Fibroblast of lung (primary cell): ENCODE measurements at regions not wholly inside any gene's neighbourhood (a gene's known extent, or its start where the extent isn't known, plus 50 kb on each side); places are given as distances from the start of the nearest gene placed in this dataset.

Experiments used
- CTCF ChIP-seq, 2 donors: IDR thresholded peaks in 1 of 2; conservative IDR thresholded peaks in 1 of 2; 1 replicate in 1 of 2; 2 replicates in 1 of 2; pipeline ENCODE4 v1.5.1; 2011 to 2012; ENCODE audit warnings: low read length in 2 of 2, control low read depth in 1 of 2, inconsistent platforms in 1 of 2, low read depth in 1 of 2, mild to moderate bottlenecking in 1 of 2
- EZH2 ChIP-seq: IDR thresholded peaks from 2 replicates; pipeline ENCODE4 v1.5.1; 2012; ENCODE audit warnings: low read length, control low read depth, mild to moderate bottlenecking; ENCODE audit errors: missing control alignments

DNA sequence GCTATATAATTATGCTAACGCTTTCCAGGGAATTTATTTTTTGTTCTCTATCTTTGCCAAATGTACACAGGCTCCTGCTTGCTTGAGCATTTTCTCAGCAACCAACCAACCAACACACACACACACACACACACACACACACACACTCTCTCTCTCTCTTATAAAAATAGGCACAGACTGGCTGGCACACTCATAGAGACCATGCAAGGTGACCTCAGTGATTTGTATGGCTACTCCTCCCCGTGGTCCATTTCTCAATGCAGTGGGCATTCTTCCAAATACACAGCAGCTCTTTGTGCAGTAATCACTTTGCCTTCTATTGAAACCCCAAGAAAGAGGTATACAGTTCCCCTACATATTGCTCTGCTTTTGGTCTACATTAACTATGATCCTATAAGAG, 416.0 kb downstream of the MAN2A1 start:
- no peak for TF ChIP-seq CTCF (conservative IDR thresholded peaks at IDR 0.05 in 1 of 2, IDR thresholded peaks at IDR 0.05 in 1 of 2; ENCODE audit: low read depth in 1 of 2, low read length in 2 of 2)
- no peak for TF ChIP-seq EZH2
